ENCODE measurements at regions not wholly inside any gene's neighbourhood (a gene's known extent, or its start where the extent isn't known, plus 50 kb on each side); places are given as distances from the start of the nearest gene placed in this dataset.

GRCh38 chrX:69299951-69300714 lies 134.9 kb upstream of the PJA1 start:
- no peak for DNase-seq

- DNase-seq: no peak
Observed at GRCh38 chrX:69299285-69299684, 134.0 kb upstream of the PJA1 start.

GRCh38 chrX:69298466-69299140 lies 133.3 kb upstream of the PJA1 start:
- no peak for DNase-seq

GRCh38 chrX:69297506-69297905 lies 132.3 kb upstream of the PJA1 start:
- DNase-seq: no peak

GRCh38 chrX:69293776-69294601 lies 128.7 kb upstream of the PJA1 start:
- no peak for DNase-seq

GRCh38 chrX:69291116-69291515 lies 125.9 kb upstream of the PJA1 start:
- no peak for DNase-seq

- no peak for DNase-seq
Observed at GRCh38 chrX:69290292-69290691, 125.0 kb upstream of the PJA1 start.

- no peak for DNase-seq
Observed at GRCh38 chrX:69289793-69290123, 124.5 kb upstream of the PJA1 start.

GRCh38 chrX:69289046-69289792 lies 124.0 kb upstream of the PJA1 start:
- DNase-seq: no peak

- no peak for DNase-seq
Observed at GRCh38 chrX:69287095-69287494, 121.8 kb upstream of the PJA1 start.

- DNase-seq: no peak
Observed at GRCh38 chrX:69286565-69286906, 121.3 kb upstream of the PJA1 start.

- DNase-seq: peak; percentile 29 to 48
Observed at GRCh38 chrX:69285881-69286564, 120.8 kb upstream of the PJA1 start.

GRCh38 chrX:69285401-69285877 lies 120.2 kb upstream of the PJA1 start:
- no peak for DNase-seq

- DNase-seq: no peak
Observed at GRCh38 chrX:69284491-69284890, 119.2 kb upstream of the PJA1 start.

- no peak for DNase-seq
Observed at GRCh38 chrX:69282893-69283690, 117.8 kb upstream of the PJA1 start.

- DNase-seq: no peak
Observed at GRCh38 chrX:69280933-69281332, 115.7 kb upstream of the PJA1 start.

GRCh38 chrX:69279234-69279633 lies 114.0 kb upstream of the PJA1 start:
- DNase-seq: no peak

- no peak for DNase-seq
Observed at GRCh38 chrX:69278031-69278687, 112.9 kb upstream of the PJA1 start.

- no peak for DNase-seq
Observed at GRCh38 chrX:69277369-69277990, 112.2 kb upstream of the PJA1 start.

- no peak for DNase-seq
Observed at GRCh38 chrX:69268611-69269010, 103.4 kb upstream of the PJA1 start.

Measured in CD4-positive, alpha-beta T cell treated with Interferon alpha-2 for 1 hour (primary cell).